ENCODE measurements at regions not wholly inside any gene's neighbourhood (a gene's known extent, or its start where the extent isn't known, plus 50 kb on each side); places are given as distances from the start of the nearest gene placed in this dataset.

DNA sequence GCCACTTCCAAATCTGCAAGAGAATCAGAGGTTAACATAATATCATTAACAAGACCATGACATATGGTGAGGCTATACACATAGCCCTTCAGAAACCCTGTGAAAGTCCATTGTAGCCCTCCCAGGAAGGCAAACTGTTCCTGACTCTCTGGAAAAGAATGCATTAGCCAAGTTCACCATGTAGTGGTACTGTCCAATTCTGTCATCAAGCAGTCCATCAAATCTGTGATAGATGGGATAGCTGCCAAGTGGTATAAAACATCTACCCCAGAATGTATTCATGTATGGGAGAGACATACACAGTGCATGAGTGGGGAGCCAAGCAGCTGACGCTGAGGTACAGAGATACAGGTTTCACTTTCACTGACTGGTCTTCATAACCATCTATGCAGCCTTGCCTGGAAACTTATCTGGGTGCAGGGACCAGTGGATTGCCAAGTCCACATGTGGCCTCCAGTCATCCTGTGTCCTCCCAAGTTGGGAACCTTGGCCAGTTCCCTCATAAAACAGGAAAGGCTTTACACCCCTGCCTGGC, 281.1 kb downstream of the MBD2 start:
- no peak overlapping the region for H3K4me3 ChIP-seq (ENCODE audit: low read length)
- no peak for DNase-seq (ENCODE audit: low read depth, low spot score)

- no peak overlapping the region for H3K4me3 ChIP-seq (ENCODE audit: low read length)
- DNase-seq (ENCODE audit: low read depth, low spot score) = no peak
Measured at GRCh38 chr18:53941601-53942338, 282.7 kb downstream of the MBD2 start.

GRCh38 chr18:53937037-53937436, 287.4 kb downstream of the MBD2 start:
- no peak for DNase-seq (ENCODE audit: low read depth, low spot score)
- H3K4me3 ChIP-seq (ENCODE audit: low read length) = no peak overlapping the region

GRCh38 chr18:53935803-53936202, 288.7 kb downstream of the MBD2 start:
- H3K4me3 ChIP-seq (ENCODE audit: low read length) = no peak overlapping the region
- no peak for DNase-seq (ENCODE audit: low read depth, low spot score)

GRCh38 chr18:53935399-53935798, 289.1 kb downstream of the MBD2 start:
- DNase-seq (ENCODE audit: low read depth, low spot score) = no peak
- no peak overlapping the region for H3K4me3 ChIP-seq (ENCODE audit: low read length)

GRCh38 chr18:53920312-53921075, 304.0 kb downstream of the MBD2 start:
- no peak overlapping the region for H3K4me3 ChIP-seq (ENCODE audit: low read length)

DNA sequence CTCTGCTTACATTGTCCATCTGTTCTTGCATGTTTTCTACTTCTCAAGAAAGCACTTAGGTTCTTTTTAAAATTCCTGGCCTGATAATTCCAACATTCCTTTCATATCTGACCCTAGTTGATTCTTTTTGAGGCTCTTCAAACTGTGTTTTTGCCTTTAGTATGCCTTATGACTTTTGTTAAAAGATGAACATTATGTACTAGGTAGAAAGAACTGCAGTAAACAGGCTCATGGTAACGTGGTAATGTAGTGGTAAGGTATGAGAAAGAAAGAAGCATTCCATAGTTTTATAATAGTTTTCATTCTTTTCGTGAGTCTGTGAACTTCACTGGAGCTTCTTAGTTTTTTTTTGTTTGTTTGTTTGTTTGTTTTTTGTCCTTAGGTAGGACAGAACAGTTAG, 306.4 kb downstream of the MBD2 start:
- DNase-seq (ENCODE audit: low read depth, low spot score) = no peak
- no peak overlapping the region for H3K4me3 ChIP-seq (ENCODE audit: low read length)

More at GRCh38 chr18:53920312-53921075, 304.0 kb downstream of the MBD2 start:
- no peak for DNase-seq (ENCODE audit: low read depth, low spot score)

GRCh38 chr18:53911200-53911599, 313.3 kb downstream of the MBD2 start:
- no peak overlapping the region for H3K4me3 ChIP-seq (ENCODE audit: low read length)
- DNase-seq (ENCODE audit: low read depth, low spot score) = no peak

DNA sequence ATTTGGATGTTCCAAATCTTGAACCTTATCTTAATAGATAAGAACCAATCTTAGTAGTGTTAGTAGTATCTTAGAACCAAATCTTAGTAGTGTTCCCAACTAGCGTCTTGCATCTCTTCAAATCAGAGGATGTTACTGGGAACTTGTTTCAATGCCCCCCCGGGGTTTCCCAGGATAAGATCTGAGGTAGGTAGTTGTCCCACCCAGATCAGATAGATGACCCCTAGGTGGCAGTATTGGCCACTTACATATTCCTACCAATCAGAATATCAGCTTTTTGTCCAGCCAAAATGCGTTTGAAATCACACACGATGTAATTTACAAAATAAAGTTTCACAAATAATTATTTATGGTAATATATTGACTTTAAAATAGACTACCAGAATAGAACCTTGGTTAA, 314.8 kb downstream of the MBD2 start:
- peak; percentile 46 for DNase-seq (ENCODE audit: low read depth, low spot score)
- no peak overlapping the region for H3K4me3 ChIP-seq (ENCODE audit: low read length)

GRCh38 chr18:53907921-53908320, 316.5 kb downstream of the MBD2 start:
- no peak for DNase-seq (ENCODE audit: low read depth, low spot score)
- H3K4me3 ChIP-seq (ENCODE audit: low read length) = no peak overlapping the region

DNA sequence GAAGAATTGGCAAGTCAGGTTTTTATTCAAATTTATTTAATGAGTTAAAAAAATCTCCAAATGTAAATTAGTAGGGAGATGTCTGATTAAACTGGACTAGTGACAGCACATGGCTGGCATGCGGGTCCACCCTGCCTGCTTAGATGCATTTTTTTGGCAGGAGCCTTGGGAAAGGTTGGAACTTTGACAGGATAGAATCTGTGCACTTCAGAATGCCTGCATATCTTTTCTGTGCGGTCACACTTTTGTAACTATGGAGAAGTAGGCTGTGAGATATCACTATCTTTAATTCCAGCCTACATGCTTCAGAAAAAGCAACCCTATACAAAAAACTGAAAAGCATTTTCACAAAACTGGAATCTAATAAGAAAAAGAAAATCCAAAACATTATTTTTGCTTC, 317.8 kb downstream of the MBD2 start:
- no peak for DNase-seq (ENCODE audit: low read depth, low spot score)
- no peak overlapping the region for H3K4me3 ChIP-seq (ENCODE audit: low read length)

GRCh38 chr18:53894675-53895442, 329.6 kb downstream of the MBD2 start:
- no peak overlapping the region for H3K4me3 ChIP-seq (ENCODE audit: low read length)
- DNase-seq (ENCODE audit: low read depth, low spot score) = no peak

GRCh38 chr18:53887447-53887846, 337.0 kb downstream of the MBD2 start:
- no peak overlapping the region for H3K4me3 ChIP-seq (ENCODE audit: low read length)
- DNase-seq (ENCODE audit: low read depth, low spot score) = no peak

DNA sequence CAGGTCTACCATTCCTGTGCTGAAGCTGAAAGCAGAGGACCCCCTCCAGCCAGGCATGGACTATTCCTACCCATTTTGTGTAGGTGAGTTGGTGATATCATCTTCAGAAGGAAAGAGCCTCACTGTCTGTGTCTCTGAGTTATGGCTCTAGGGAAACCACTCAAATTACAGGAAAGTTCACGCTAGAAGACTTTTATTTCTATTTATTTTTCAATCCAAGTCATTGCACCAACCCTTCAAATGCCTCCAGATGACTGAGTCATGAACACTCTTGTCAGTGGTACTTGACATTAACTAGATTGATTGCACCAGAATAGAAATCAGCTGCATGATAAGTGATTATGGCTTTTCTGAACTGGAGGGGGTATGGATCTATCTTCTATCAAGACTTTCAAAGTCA, 338.4 kb downstream of the MBD2 start:
- no peak overlapping the region for H3K4me3 ChIP-seq (ENCODE audit: low read length)
- no peak for DNase-seq (ENCODE audit: low read depth, low spot score)

- DNase-seq (ENCODE audit: low read depth, low spot score) = no peak
- no peak overlapping the region for H3K4me3 ChIP-seq (ENCODE audit: low read length)
Measured at GRCh38 chr18:53883771-53884170, 340.7 kb downstream of the MBD2 start.

DNA sequence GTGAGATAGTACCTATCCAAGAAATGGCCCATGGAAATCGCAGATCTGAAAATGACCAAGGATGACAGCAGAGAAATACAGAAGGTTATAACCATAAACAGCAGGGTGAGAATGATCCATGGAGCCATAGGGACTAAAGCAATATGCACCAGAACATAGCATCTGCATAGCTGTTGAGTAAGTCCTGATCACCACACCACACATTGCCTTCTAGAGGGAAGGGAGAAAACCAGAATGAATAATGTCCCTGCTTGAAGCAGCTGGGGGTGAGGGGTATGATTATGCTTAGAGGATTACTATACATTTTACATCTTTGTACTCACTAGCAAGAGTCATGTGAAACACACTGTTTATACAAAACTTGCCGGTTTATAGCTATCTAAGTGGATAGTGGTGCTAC, 350.4 kb downstream of the MBD2 start:
- H3K4me3 ChIP-seq (ENCODE audit: low read length) = no peak overlapping the region
- no peak for DNase-seq (ENCODE audit: low read depth, low spot score)

DNA sequence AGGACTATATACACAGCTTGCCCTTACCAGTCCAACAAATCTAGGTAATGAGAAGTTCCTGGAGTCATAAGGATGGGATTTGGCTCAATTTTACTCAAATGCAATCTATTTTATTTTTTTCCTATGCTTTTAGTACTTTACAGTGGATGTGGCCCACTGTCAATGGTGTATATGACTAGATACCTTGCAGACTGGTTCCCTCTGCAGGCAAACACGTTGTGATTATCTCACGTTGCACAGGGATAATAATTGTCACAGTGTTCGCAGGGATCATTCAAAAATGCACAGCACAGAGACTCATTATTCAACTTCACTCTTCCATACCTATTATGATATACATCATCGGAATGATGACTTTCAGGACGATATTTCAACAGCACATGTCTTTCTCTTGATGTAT, 359.7 kb downstream of the MBD2 start:
- no peak overlapping the region for H3K4me3 ChIP-seq (ENCODE audit: low read length)
- no peak for DNase-seq (ENCODE audit: low read depth, low spot score)

GRCh38 chr18:53862921-53863320, 361.5 kb downstream of the MBD2 start:
- no peak overlapping the region for H3K4me3 ChIP-seq (ENCODE audit: low read length)
- no peak for DNase-seq (ENCODE audit: low read depth, low spot score)

GRCh38 chr18:53861185-53861584, 363.3 kb downstream of the MBD2 start:
- DNase-seq (ENCODE audit: low read depth, low spot score) = no peak

GRCh38 chr18:53859764-53860163, 364.7 kb downstream of the MBD2 start:
- H3K4me3 ChIP-seq (ENCODE audit: low read length) = no peak overlapping the region
- no peak for DNase-seq (ENCODE audit: low read depth, low spot score)

More at GRCh38 chr18:53861185-53861584, 363.3 kb downstream of the MBD2 start:
- H3K4me3 ChIP-seq (ENCODE audit: low read length) = no peak overlapping the region

Data from Jurkat, Clone E6-1 (cell line).